ENCODE measurements at regions not wholly inside any gene's neighbourhood (a gene's known extent, or its start where the extent isn't known, plus 50 kb on each side); places are given as distances from the start of the nearest gene placed in this dataset.
"Not testable (repeated sequence)": the region's sequence is repeated elsewhere in the genome, so short reads cannot be mapped to it uniquely, and the experiment has no call there.

DNA sequence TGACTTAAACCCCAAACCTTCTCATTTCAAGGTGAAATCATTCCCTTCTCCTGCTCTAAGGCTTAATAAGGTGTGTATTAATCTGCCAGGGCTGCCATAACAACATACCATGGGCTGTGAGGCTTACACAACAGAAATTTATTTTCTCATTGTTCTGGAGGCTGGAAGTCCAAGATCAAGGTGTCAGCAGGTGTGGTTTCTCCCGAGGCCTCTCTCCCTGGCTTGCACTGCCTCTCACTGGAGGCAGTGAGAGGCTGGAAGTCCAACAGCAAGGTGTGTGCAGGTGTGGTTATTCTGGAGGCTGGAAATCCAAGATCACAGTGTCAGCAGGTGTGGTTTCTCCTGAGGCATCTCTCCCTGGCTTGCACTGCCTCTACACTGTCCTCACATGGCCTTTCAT lies 280.3 kb upstream of the TUT7 start:
- DNase-seq (ENCODE audit: extremely low read depth, low read depth, low spot score) = no peak

DNA sequence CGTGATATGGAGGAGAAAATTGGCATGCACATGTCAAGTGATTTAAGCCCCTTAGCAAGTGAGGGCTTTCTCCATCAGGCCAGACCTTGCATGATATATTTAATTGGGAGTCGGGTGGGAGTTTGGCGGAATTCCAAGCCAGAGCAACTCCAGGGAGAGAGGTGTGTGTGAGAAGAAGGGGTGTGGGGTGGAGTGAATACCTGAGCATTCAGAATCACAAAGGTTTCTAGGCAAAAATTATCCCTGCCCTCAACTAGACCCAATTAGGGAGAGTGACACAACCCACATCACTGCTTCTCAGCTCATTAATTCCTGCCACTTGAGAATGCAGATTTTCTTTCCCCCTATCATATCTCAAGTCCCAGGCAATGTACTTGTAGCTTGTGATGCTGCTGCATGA lies 279.7 kb upstream of the TUT7 start:
- no peak for DNase-seq (ENCODE audit: extremely low read depth, low read depth, low spot score)

DNA sequence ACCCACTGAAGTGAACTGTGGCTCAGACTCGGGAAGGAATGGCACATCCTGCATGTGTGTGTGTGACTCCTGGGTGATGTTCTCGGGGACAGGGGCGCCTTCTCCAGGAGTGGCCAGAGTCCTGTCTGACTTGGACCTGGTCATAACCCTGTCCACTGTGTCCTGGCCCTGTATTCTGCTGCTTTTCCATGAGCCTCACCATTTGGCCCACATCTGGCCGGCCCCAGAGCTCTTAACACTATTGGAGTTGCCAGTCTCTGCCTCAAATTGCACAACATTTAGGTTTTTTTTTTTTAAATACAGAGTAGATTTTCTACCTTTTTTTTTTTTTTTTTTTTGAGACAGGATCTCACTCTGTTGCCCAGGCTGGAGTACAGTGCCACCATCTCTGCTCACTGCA lies 278.3 kb upstream of the TUT7 start:
- DNase-seq (ENCODE audit: extremely low read depth, low read depth, low spot score) = no peak

DNA sequence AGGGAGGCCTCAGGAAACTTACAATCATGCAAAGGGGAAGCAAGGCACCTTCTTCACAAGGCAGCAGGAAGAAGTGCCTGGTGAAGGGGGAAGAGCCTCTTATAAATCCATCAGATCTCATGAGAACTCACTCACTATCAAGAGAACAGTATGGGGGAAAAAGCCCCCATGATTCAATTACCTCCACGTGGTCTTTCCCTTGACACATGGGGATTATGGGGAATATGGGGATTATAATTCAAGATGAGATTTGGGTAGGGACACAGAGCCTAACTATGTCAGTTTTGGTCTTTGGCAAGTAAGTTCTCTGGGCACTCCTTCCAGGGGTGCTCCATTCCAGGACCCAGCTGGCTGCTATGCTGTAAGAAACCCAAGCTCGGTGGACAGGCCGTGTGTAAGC lies 275.3 kb upstream of the TUT7 start:
- DNase-seq (ENCODE audit: extremely low read depth, low read depth, low spot score) = no peak

DNA sequence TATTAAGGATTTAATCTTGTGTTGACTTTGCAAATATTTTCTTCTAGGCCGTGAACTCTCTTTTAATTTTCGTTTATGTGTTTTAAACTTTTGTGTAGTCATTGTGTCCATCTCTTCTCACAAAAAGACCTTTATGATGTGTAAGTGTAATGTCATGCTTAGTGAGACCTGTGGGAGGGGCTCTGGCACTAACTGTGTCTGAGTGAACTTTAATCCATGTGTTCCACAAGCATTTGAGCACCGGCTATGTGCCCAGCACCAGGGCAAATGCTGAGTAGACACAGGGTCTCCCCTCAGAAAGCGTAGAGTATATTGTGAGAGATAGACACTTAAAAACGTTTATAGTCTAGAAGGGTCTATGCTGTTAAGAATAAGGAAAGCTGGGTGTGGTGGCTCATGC lies 272.6 kb upstream of the TUT7 start:
- DNase-seq (ENCODE audit: extremely low read depth, low read depth, low spot score) = no peak

DNA sequence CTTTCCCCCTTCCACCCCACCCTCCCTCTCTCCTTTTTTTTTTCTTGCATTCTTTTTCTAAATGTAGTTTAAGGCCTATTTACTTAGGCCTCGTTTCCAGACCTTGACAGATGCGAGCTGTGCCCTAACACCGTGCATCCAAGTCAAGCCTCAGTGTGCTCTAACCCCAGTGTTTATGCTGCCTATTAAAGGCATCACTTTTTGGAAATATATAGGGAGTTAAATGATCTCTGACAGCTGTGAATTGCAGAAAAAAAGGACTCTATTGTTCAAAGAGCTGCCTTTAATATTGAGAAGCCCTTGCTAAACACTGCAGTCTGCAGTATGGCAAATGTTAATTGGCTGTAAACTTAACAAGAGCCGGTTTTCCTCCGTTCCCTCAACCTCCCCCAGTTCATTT lies 270.4 kb upstream of the TUT7 start:
- DNase-seq (ENCODE audit: extremely low read depth, low read depth, low spot score) = no peak

DNA sequence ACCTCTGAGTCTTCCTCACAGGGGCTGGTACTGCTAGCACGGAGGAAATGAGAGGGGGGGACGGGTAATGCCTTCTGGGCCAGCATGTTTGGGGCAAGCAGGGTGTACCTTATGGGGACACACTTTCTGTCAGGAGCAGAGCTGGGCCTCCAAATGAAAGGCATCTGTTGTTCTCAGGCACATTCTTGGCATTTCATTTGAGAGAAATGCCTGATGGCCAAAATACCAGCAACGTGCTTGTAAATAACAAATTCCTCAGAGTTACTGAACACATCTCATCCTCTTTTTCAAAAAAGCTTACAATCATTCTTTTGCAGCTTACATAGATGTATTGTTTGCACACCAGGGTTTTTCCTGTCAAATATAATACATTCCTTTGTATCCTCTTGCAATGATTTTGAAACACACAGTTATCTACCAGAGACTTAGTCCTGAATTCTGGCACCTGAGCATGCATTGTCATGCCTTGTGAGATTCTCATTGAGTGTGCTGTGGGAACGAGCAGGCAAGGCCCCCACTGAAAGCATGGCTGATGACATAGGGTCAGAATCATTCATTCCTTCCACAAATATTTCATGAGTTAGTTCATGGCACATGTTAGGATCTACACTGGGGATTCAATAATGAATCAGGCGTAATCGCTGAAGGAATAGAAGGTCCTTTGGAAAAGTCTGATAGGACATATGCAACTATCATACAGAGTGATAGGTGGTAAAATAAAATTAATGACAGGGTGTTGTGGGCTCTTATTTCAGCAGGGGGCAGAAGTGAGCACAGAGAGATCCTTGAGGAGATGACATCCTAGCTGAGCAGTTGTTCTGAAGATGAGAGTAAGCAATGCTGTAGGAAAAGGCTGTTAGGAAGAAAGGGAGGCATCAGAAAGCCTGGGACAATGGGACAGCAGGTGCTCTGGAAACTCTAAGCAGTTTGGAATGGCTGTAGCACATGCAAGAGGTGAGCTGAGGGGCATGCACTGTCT lies 260.9 kb upstream of the TUT7 start:
- DNase-seq (ENCODE audit: extremely low read depth, low read depth, low spot score) = no peak

DNA sequence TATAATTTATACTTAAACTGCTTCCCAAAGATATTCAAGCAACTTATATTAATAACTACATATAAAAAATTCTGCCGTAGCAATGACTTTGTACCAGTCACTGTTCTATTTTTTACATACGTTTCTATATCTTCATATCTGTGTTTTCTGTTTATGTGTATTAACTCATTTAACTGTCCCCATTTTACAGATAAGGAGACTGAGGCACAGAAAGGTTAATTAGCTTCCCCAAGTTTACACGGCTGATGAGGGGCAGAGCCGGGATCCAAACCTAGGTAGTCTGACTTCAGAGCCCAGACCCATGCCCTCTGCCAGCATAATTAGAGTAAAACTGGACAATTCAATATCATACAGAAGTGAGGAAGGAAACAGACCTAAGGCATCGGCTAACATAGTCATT lies 259.7 kb upstream of the TUT7 start:
- no peak for DNase-seq (ENCODE audit: extremely low read depth, low read depth, low spot score)

DNA sequence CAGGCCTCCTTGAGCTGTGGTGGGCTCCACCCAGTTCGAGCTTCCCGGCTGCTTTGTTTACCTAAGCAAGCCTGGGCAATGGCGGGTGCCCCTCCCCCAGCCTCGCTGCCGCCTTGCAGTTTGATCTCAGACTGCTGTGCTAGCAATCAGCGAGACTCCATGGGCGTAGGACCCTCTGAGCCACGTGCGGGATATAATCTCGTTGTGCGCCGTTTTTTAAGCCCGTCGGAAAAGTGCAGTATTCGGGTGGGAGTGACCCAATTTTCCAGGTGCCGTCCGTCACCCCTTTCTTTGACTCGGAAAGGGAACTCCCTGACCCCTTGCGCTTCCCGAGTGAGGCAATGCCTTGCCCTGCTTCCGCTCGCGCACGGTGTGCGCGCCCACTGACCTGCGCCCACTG lies 257.3 kb upstream of the TUT7 start:
- not testable (repeated sequence) for DNase-seq (ENCODE audit: extremely low read depth, low read depth, low spot score)

DNA sequence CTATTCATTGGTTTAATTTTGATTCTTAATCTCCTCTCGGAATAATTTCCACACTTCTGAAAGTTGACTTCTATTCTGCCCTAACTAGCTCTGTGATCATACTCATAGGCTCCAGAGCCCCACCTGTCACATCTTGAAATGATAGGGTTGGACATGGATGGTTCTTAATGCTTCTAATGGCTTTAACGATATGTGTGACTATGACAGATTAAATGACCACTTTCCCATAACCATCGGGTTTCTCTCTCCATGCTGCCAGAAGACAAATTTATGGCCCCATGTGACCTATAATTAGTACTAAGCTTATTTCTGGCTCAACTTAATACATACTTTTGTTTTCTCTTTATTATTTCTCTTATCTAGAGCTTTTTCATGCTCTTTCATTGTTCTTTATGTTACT lies 251.1 kb upstream of the TUT7 start:
- no peak for DNase-seq (ENCODE audit: extremely low read depth, low read depth, low spot score)

DNA sequence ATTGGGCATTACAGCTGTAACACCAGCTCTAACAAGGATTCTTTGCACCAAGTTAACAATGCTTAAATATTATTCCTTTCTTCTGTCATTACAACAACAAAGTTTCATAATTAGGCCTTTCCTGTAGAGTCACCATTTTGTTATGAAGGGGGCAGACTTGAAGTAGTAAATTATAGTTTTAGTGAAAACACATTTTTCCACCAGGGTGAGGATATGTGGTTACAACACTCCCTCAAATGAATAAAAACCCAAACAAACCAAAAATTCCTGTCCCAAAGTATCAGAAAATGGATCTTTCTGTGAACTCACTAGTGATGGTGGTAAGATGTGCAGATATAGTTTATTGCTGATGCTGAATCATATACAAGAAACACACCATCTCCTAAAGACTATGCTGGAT lies 250.5 kb upstream of the TUT7 start:
- DNase-seq (ENCODE audit: extremely low read depth, low read depth, low spot score) = no peak

DNA sequence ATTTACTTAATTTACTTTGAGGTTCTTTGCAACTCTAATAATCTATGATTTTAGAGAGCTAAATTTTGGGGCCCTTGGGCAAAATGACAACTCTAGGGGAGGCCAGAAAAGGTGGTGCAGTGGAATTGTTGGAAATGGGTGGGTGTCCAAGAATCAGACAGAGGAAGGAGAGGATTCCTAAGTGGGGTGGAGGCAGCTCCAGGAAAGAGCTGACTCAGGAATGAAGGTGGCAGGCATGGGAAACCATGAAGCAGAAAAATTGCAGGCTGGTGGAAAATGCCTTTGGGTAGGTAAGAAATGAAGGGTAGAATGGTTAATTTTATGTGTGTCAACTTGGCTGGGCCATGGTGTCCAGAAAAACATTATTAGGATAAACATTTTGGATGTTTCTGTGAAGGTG lies 248.5 kb upstream of the TUT7 start:
- DNase-seq (ENCODE audit: extremely low read depth, low read depth, low spot score) = no peak

DNA sequence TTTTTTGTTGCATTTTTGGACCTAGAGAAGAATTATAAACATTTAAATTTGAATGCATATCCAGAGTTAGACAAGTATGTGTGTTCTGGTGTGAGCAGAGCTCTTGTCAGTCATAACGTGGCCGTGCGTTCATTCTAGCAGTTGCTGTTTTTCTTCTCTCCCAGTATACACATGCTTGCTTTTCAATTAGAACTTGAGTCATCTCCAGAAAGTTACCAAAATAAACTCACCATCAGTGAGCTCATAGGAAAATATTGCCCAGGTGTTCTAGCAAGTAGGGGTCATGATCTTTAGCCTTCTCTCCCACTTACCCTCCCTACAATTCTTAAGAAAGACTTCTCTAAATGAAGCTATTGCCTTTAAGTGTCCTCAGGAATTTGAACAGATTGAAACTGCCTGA lies 247.5 kb upstream of the TUT7 start:
- DNase-seq (ENCODE audit: extremely low read depth, low read depth, low spot score) = no peak

DNA sequence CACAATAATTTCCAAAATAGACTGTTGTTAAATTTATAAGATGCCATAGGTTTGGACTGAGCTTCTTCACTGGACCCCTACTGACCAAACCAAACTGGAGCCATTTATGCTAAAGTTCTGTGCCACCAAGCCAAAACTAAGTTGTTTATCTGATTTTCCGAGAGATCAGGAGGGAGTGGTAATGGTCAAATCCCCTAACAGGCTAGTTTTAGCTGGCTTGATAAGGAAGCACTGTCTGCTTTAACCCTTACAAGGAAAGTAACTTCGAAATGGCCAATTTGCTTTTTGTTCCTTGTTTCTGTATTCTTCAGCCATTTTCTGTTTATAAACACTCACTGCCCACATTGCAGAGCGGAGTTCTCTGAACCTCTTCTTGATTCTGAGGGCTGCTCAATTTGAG lies 246.8 kb upstream of the TUT7 start:
- no peak for DNase-seq (ENCODE audit: extremely low read depth, low read depth, low spot score)

DNA sequence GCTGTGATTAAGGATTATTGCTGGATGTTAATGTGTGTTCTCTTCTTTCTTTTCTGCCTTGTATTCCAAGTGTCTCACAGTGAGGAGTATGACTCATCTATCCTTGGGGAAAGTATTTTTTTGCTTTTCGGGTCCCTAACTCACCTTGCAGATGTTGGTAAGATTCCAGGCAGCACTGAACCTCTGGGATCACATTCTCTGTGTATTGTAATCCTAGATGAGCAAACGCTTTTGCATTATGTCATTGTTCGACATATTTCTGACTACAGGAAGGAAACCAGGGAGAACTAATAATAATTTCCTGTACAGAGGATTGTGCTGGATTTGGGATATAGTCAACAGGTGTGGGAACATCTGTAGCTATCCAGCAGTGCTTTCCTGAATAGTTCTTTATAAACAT lies 246.1 kb upstream of the TUT7 start:
- DNase-seq (ENCODE audit: extremely low read depth, low read depth, low spot score) = no peak

DNA sequence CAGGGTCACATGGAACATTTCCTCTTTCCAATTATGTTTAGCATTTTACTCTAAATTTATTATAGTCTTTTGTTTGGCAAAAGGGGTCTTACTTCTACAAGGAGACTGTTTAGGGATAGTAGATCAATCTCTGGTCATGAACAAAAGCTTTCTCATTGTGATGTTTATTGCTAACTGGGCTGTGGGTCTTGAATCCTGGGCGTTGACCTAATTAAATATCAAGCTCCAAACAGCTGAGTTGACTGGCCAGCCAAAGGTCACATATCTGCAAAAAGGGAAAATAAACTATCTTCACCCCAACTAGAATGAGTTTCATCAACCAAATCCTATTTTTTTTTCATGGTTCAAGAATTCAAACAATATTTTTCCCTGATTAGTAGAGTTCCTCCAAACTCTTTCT lies 245.4 kb upstream of the TUT7 start:
- DNase-seq (ENCODE audit: extremely low read depth, low read depth, low spot score) = no peak

DNA sequence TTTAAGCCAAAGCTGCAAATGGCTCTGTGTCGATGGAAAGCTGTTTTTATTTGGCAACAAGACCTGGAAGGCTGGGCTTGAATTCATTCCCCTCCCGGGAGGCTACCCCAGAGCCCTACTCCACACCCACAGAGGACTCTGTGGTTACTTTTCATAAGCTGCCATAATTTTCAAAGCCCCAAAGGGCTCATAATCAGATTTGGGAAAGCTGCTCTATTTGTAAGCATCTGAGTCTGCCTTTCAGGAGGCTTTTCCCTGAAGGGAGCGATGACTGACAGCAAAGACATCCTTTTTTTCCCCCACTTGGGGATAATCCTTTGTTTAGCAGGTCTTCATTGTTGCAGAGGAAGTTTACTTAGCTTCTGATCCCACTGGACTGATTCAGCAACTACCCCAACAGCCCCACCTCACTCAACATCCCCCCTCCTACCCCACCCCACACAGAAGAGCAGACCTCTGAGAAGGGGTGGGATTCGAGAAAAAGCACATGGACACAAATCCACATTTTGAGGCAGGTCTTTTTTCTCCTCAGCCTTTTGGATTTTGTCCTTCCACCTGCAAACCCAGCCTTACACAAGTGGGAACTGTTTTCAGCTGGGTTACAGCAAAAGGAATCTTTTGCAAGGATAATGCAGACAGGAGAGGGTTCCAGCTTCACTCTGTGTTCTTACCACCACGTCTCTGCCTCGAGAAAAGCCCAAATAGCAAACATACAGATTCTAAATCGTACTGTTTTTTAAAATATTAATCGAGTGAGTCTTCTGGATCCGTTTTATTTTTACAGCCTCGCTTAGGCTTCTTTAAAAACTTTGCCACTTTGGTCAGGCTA lies 244.4 kb upstream of the TUT7 start:
- no peak for DNase-seq (ENCODE audit: extremely low read depth, low read depth, low spot score)

DNA sequence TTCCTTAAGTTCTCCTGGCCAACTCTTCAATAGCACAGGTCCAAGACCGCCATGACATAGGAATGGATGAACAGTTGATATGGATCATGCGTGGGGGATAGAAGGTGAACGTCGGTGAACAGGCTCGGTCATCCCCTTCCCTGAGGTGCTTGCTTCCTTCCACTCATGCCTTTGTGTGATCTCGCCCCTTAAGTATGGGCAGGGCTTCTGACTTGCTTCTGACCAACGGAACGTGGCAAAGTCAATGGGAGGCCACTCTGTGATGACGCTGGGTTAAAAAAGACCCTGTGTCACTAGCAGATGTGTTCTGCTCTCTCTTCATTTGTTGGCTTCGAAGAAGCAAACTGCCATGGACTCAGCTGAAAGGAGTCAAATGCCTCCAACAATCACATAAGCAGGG lies 240.5 kb upstream of the TUT7 start:
- DNase-seq (ENCODE audit: extremely low read depth, low read depth, low spot score) = no peak

DNA sequence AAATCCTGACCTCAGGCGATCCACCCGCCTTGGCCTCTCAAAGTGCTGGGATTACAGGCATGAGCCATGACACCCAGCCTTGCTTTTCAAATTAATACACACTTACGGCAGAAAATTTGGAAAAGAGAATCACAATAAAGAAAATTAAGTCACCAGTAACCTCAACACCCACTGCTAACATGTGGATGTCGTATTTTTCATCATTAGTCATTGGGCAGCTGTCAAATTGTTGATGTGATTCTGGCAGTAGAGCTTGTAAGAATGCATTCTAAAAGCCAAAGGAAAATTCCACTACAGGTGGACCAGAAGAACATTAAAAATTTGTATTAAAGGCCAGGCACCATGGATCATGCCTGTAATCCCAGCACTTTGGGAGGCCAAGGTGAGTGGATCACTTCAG lies 237.3 kb upstream of the TUT7 start:
- no peak for DNase-seq (ENCODE audit: extremely low read depth, low read depth, low spot score)

DNA sequence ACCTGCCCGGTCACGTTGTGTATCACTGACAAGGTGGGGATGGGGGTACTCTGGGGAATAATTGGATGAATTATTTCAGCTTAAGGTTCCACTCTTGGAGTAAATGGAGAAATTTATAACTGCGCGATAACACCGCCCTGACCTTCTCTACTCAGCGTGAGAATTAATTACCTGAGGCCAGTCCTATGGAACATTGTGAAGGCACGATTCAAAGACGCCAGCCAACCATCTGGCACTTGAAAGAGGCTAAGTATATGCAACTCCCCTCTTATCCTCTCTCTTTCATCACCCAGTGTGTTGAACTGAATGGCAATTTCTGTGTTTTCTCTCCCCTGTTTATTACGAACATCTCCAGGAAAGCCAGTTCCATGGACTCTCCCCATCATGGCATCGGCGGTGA lies 235.5 kb upstream of the TUT7 start:
- DNase-seq (ENCODE audit: extremely low read depth, low read depth, low spot score) = no peak

DNA sequence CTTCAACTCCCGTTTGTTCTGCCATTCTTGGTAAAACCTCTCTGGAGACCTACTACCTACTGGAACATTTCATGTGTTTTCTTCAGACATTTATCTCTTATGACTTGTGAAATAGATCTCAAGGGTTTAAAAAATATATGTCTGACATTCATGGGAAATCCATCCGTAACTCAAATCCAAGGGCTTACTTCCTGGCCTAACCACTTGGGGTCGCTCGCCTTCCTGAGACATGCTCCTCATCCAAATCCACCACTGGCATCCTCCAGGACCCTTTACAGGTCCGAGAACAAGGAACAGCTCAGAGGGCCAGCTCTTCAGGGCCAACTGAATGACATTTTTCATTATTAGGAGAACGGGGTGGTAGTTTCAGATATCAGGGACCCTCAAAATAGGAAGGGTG lies 235.1 kb upstream of the TUT7 start:
- DNase-seq (ENCODE audit: extremely low read depth, low read depth, low spot score) = no peak

DNA sequence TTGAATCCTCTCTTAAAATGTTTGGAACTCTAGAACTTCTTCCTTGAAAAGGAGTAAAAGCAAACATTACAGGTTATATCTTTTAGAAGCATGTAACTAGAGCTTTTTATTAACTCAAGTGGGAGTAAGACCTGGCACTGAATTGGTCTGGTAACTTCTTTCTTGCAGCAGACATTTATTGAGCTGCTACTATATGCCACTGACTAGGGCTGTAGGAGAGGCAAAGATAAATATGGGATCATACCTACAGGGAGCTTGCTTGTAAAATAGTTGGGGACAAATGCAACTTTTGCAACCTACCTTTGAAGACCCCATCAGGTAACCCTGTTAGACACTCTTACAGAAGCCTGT lies 231.9 kb upstream of the TUT7 start:
- DNase-seq (ENCODE audit: extremely low read depth, low read depth, low spot score) = no peak
